GM19239 (cell line): ENCODE measurements at regions not wholly inside any gene's neighbourhood (a gene's known extent, or its start where the extent isn't known, plus 50 kb on each side); places are given as distances from the start of the nearest gene placed in this dataset.
A peak's percentile ranks its signal among the peaks of the same experiment; 100 is the strongest.
"Not testable (repeated sequence)": the region's sequence is repeated elsewhere in the genome, so short reads cannot be mapped to it uniquely, and the experiment has no call there.

Experiments
- DNase-seq: peaks from one replicate; pipeline ENCODE4 v3.0.0; 2011; ENCODE audit warnings: low spot score; ENCODE audit not compliant: insufficient read length
- FAIRE-seq: peaks from 2 replicates; lab custom pipeline; 2011; peaks lifted over from hg19 to GRCh38; lab: Jason Lieb, UNC

GRCh38 chr4:93888308-93888707 lies 59.8 kb downstream of the ATOH1 start:
- FAIRE-seq (no peak), DNase-seq (no peak)

GRCh38 chr4:93888768-93889167 lies 60.2 kb downstream of the ATOH1 start:
- no peak for DNase-seq
- FAIRE-seq: no peak

GRCh38 chr4:93891244-93891643 lies 62.7 kb downstream of the ATOH1 start:
- no peak for DNase-seq
- no peak for FAIRE-seq

- FAIRE-seq (no peak), DNase-seq (no peak)
These were observed 66.4 kb downstream of the ATOH1 start for GRCh38 chr4:93894995-93895394.

GRCh38 chr4:93896516-93896915 lies 68.0 kb downstream of the ATOH1 start:
- DNase-seq (no peak), FAIRE-seq (no peak)

- DNase-seq: no peak
- peak; percentile 76 for FAIRE-seq
These were observed 69.0 kb downstream of the ATOH1 start for GRCh38 chr4:93897559-93897958.

- FAIRE-seq: no peak
- DNase-seq: no peak
These were observed 80.2 kb downstream of the ATOH1 start for GRCh38 chr4:93908778-93909177.

GRCh38 chr4:93911671-93912070 lies 83.1 kb downstream of the ATOH1 start:
- DNase-seq: no peak
- no peak for FAIRE-seq

GRCh38 chr4:93912146-93912545 lies 83.6 kb downstream of the ATOH1 start:
- DNase-seq (no peak), FAIRE-seq (no peak)

- DNase-seq: no peak
- no peak for FAIRE-seq
These were observed 90.3 kb downstream of the ATOH1 start for GRCh38 chr4:93918856-93919255.

GRCh38 chr4:93923570-93923969 lies 95.0 kb downstream of the ATOH1 start:
- FAIRE-seq, DNase-seq: not testable (repeated sequence)

GRCh38 chr4:93947286-93947685 lies 118.7 kb downstream of the ATOH1 start:
- DNase-seq (no peak), FAIRE-seq (no peak)

GRCh38 chr4:93950239-93950638 lies 121.7 kb downstream of the ATOH1 start:
- FAIRE-seq, DNase-seq: not testable (repeated sequence)

- FAIRE-seq (no peak), DNase-seq (no peak)
These were observed 128.6 kb downstream of the ATOH1 start for GRCh38 chr4:93957186-93957585.

- FAIRE-seq (no peak), DNase-seq (no peak)
These were observed 131.9 kb downstream of the ATOH1 start for GRCh38 chr4:93960450-93960849.

GRCh38 chr4:93960916-93961315 lies 132.4 kb downstream of the ATOH1 start:
- DNase-seq (no peak), FAIRE-seq (no peak)

- no peak for DNase-seq
- FAIRE-seq: no peak
These were observed 153.0 kb downstream of the ATOH1 start for GRCh38 chr4:93981594-93981993.

GRCh38 chr4:93982255-93982654 lies 153.7 kb downstream of the ATOH1 start:
- FAIRE-seq (no peak), DNase-seq (no peak)

GRCh38 chr4:93983140-93983539 lies 154.6 kb downstream of the ATOH1 start:
- peak; percentile 1 for DNase-seq
- FAIRE-seq: peak; percentile 88

GRCh38 chr4:93994175-93994994 lies 165.8 kb downstream of the ATOH1 start:
- no peak for FAIRE-seq
- no peak for DNase-seq

- DNase-seq (no peak), FAIRE-seq (no peak)
These were observed 168.3 kb downstream of the ATOH1 start for GRCh38 chr4:93996895-93997294.

GRCh38 chr4:94000559-94000958 lies 172.0 kb downstream of the ATOH1 start:
- FAIRE-seq (no peak), DNase-seq (no peak)
